H54 (cell line): ENCODE measurements at regions not wholly inside any gene's neighbourhood (a gene's known extent, or its start where the extent isn't known, plus 50 kb on each side); places are given as distances from the start of the nearest gene placed in this dataset.
"Not testable (repeated sequence)": the region's sequence is repeated elsewhere in the genome, so short reads cannot be mapped to it uniquely, and the experiment has no call there.

Source experiments
- DNase-seq: peaks from one replicate; pipeline ENCODE4 v3.0.0; 2011; ENCODE audit warnings: low spot score, mixed read lengths; ENCODE audit not compliant: insufficient read length
- FAIRE-seq: peaks from 3 replicates; lab custom pipeline; 2011; peaks lifted over from hg19 to GRCh38; lab: Jason Lieb, UNC
- POLR2A ChIP-seq: IDR thresholded peaks from 2 replicates; pipeline ENCODE4 v1.6.1; 2011; ENCODE audit warnings: low read depth, mild to moderate bottlenecking, low read length

- FAIRE-seq (no peak), DNase-seq (no peak)
- no peak for TF ChIP-seq POLR2A
These were observed 532.4 kb upstream of the ITGA1 start for GRCh38 chr5:52255308-52255707.

GRCh38 chr5:52262844-52263243 is 524.9 kb upstream of the ITGA1 start:
- FAIRE-seq: no peak
- TF ChIP-seq POLR2A: no peak
- no peak for DNase-seq

- DNase-seq (no peak), FAIRE-seq (no peak)
- TF ChIP-seq POLR2A: no peak
These were observed 518.3 kb upstream of the ITGA1 start for GRCh38 chr5:52269401-52269800.

GRCh38 chr5:52269859-52270258 is 517.9 kb upstream of the ITGA1 start:
- no peak for FAIRE-seq
- no peak for TF ChIP-seq POLR2A
- DNase-seq: no peak

GRCh38 chr5:52275639-52276038 is 512.1 kb upstream of the ITGA1 start:
- TF ChIP-seq POLR2A: no peak
- DNase-seq (no peak), FAIRE-seq (no peak)

DNA sequence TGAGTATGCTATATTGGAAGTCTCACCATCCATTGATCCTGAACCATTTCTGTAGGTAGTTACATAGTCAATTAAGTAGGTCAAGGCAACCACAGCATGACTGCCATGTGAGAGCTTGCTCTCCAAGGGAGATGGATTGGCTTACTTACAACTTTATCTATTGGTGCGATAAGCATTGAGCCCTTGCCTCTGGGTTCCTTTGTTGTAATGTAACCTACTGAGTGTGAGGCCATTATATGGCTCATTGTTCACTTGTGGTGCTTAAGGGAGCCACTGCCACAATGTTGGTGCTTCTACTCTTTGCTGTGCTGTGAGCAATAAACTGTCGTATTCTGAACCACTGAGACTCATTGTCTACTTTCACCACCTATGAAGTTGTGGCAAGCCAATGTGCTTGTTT is 510.6 kb upstream of the ITGA1 start:
- no peak for FAIRE-seq
- no peak for TF ChIP-seq POLR2A
- DNase-seq: no peak

- FAIRE-seq: no peak
- TF ChIP-seq POLR2A: no peak
- DNase-seq: no peak
These were observed 505.1 kb upstream of the ITGA1 start for GRCh38 chr5:52282647-52283046.

GRCh38 chr5:52283221-52283620 is 504.5 kb upstream of the ITGA1 start:
- FAIRE-seq (no peak), DNase-seq (no peak)
- TF ChIP-seq POLR2A: no peak

DNA sequence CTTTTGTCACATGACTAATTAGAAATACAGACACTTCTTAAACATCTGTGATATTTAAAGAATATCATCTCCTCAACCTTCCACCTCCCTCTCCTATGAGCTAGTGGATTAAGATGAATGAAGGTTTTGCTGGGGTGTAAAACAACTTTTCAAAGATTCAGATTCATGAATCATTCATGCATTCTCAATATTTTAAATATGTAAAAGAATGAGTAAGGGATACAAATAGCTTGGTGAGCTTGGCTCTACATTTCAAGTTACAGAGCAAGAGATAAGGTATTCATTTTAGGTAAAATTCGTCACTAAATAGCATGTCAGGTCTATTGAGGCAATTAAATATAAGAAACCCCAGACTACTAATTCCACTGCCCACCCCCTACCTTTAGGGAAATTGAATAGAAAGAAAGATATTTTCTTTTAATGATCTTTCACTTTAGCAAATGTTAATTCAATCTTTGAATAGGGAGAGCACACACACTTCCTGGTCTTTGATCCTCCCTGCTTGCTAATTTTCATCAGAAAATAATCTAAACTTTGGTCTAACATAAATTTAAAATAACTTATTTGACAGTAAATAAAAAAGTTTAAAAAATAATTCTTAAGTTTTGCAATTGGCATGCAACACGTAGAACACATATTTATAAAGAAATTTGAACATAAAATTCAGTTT is 486.9 kb upstream of the ITGA1 start:
- DNase-seq: no peak
- TF ChIP-seq POLR2A: no peak
- no peak for FAIRE-seq

DNA sequence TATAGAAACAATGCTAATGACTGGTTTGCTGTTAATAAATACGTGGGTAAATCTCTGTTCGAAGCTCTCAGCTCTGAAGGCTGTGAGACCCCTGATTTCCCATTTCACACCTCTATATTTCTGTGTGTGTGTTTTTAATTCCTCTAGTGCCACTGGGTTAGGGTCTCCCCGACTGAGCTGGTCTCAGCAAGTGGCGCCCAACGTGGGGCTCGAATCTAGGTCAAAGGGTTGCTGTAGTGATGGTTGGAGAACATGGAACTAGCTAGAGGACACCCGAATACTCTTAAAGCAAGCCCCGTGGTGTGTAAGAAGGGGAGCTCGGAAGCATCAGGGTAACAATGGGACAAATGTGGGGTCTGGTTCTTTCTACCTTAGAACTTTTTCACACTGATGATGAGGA is 482.9 kb upstream of the ITGA1 start:
- not testable (repeated sequence) for DNase-seq, FAIRE-seq

DNA sequence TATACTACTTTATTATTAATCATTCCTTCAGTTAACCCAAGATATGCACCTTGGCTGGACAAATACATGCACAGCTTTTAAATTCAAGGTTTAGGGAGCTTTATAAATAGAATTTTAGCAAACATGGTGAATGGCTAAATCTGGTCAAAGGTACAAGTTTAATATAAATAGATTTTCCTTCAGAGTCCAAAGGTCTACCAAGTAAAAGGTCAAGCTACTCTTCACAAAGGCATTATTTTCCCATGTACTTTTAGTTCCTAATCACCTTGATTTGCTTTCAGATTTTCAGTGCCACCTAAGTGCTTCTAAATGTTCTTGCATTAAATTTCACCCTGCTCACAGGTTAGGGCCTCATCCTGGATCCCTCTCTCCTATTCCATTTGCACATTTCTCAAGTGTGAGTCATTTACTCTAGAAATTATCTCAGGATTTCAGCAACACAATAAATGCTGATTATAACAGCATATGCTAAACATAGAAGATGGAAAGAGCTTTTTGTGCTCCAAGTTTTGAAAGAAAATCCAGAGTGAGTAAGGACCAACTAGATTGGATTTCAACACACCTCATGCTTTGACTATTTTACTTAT is 459.4 kb upstream of the ITGA1 start:
- TF ChIP-seq POLR2A: no peak
- FAIRE-seq: no peak
- no peak for DNase-seq

- no peak for DNase-seq
- FAIRE-seq: no peak
- no peak for TF ChIP-seq POLR2A
These were observed 456.0 kb upstream of the ITGA1 start for GRCh38 chr5:52331725-52332124.

DNA sequence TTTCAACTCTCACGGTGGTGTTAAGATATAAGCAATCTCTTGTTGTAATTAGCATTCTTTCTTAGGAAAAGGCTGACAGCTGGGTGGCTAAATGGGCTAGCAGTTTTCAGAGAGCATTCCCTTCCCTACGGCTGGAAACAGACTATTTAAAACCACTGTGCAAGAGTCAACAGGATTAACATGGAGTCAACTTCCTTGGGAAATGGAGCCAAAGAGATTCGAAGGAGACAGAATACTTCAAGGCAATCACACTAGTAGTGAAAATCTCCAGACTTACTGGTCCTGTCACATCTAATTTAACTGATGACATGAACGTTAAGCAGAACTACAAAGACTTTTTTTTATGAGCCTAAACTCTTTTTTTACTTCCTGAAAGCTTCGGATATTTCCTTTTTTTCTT is 453.3 kb upstream of the ITGA1 start:
- DNase-seq (no peak), FAIRE-seq (no peak)
- TF ChIP-seq POLR2A: no peak

GRCh38 chr5:52339285-52339684 is 448.4 kb upstream of the ITGA1 start:
- TF ChIP-seq POLR2A: no peak
- DNase-seq (no peak), FAIRE-seq (no peak)

- DNase-seq (no peak), FAIRE-seq (no peak)
- no peak for TF ChIP-seq POLR2A
These were observed 445.4 kb upstream of the ITGA1 start for GRCh38 chr5:52342361-52342760.
